Astrocyte of the cerebellum (primary cell): ENCODE measurements at regions not wholly inside any gene's neighbourhood (a gene's known extent, or its start where the extent isn't known, plus 50 kb on each side); places are given as distances from the start of the nearest gene placed in this dataset.

Source experiments
- DNase-seq: peaks from one replicate; pipeline ENCODE4 v3.0.0-alpha.2; 2011; ENCODE audit warnings: low read depth
- H3K4me3 ChIP-seq: 2 replicates; pipeline ENCODE4 v1.5.1; 2011; ENCODE audit warnings: mild to moderate bottlenecking, low read depth, low read length, moderate library complexity
- CTCF ChIP-seq: IDR thresholded peaks from 2 replicates; pipeline ENCODE4 v1.5.1; 2012; ENCODE audit warnings: low read length, low read depth, moderate library complexity, mild to moderate bottlenecking; ENCODE audit errors: missing control alignments
- in situ Hi-C: cut with HindIII; loops from 2 replicates; pipeline ENCODE4 v1.10.0; 2017; ENCODE audit warnings: low sequenced_read_pairs

- in situ Hi-C loops = no loop called here
- H3K4me3 ChIP-seq = no peak overlapping the region
- no peak for DNase-seq
- no peak for TF ChIP-seq CTCF
Measured at GRCh38 chr7:124649397-124650014, 116.1 kb downstream of the GPR37 start.

- in situ Hi-C loops = no loop called here
- no peak overlapping the region for H3K4me3 ChIP-seq
- DNase-seq = no peak
- no peak for TF ChIP-seq CTCF
Measured at GRCh38 chr7:124647630-124648306, 117.8 kb downstream of the GPR37 start.

- in situ Hi-C loops = no loop called here
- TF ChIP-seq CTCF = no peak
- no peak for DNase-seq
- no peak overlapping the region for H3K4me3 ChIP-seq
Measured at GRCh38 chr7:124645704-124646103, 119.9 kb downstream of the GPR37 start.

- in situ Hi-C loops = no loop called here
- no peak for DNase-seq
- H3K4me3 ChIP-seq = no peak overlapping the region
- no peak for TF ChIP-seq CTCF
Measured at GRCh38 chr7:124643311-124643811, 122.2 kb downstream of the GPR37 start.

GRCh38 chr7:124635416-124635815 is 130.2 kb downstream of the GPR37 start:
- no peak for TF ChIP-seq CTCF
- in situ Hi-C loops = no loop called here
- DNase-seq = no peak
- no peak overlapping the region for H3K4me3 ChIP-seq

- in situ Hi-C loops = no loop called here
- no peak overlapping the region for H3K4me3 ChIP-seq
- no peak for TF ChIP-seq CTCF
- no peak for DNase-seq
Measured at GRCh38 chr7:124633740-124634139, 131.9 kb downstream of the GPR37 start.
